ENCODE measurements at regions not wholly inside any gene's neighbourhood (a gene's known extent, or its start where the extent isn't known, plus 50 kb on each side); places are given as distances from the start of the nearest gene placed in this dataset.

DNA sequence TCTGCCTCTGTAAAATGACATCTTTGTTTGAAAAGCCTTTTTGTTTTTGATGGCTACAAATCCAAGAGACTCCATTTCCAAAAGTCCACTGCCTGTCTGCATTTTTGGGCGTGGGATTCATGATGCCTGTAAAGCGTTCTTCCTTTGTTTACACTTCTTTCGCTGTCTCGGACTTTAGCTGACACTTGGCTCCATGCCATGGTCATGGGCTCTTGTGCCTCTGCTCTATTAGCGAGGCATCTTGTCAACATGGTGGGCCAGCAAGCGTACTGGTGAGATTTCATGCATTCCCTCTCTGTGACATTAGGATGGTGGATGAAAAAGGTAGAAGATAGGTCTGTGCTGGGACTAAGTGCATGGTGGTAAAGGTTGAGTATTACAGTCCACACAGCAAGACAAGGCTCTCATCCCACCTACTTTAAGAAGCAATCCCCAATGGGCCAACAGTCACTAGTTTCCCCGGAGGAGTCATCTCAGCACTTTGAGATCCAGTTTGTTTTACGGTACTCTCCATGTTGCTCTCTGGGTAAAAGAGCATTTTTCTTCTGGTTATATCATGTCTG is 298.2 kb upstream of the KLF3 start:
- H3K4me1 ChIP-seq (ENCODE audit: insufficient read depth, low read length) = no peaks in the 10 kb centered on the region
- H3K9ac ChIP-seq (ENCODE audit: low read depth, low read length) = no peak overlapping the region
- H3K36me3 ChIP-seq (ENCODE audit: insufficient read depth, low read length) = no peaks in the 10 kb centered on the region
- H3K9me3 ChIP-seq (ENCODE audit: control insufficient read depth, insufficient read depth, low read length) = no peaks in the 10 kb centered on the region

DNA sequence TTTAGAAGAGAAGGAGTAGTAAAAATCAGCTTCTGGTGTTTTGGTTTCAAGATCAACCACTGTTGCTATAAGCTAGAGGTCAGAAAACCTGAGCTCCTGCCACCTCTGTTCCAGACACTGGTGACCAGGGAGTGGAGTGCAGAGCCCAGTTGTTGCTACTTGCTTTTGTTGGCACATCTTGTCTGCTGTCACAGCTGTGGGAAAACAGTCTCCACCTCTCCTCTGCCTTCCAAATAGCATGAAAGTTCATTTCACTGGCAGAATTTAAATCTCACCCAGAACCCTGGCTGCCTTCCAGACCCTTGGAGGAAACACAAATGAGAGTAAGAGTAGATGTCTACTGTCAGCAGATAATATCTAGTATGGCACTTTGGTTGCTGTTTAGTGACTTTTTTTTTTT is 297.5 kb upstream of the KLF3 start:
- H3K9me3 ChIP-seq (ENCODE audit: control insufficient read depth, insufficient read depth, low read length) = no peaks in the 10 kb centered on the region
- no peaks in the 10 kb centered on the region for H3K4me1 ChIP-seq (ENCODE audit: insufficient read depth, low read length)
- H3K36me3 ChIP-seq (ENCODE audit: insufficient read depth, low read length) = no peaks in the 10 kb centered on the region
- H3K9ac ChIP-seq (ENCODE audit: low read depth, low read length) = no peak overlapping the region

DNA sequence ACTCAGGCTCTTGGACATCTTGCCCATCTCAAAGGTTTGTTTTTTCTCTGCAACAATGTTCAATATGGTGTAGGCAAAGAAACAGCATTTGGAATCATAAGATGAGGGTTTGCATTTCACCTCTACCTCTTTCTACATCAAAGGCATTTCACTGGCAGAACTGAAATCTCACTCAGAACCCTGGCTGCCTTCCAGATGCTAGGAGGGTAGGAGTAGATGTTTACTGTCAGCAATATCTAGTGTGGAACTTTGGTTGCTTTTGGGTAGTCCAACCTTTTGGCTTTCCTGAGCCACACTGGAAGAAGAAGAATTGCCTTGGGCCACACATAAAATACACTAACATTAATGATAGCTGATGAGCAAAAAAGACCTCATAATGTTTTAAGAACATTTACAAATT is 297.0 kb upstream of the KLF3 start:
- no peak overlapping the region for H3K9ac ChIP-seq (ENCODE audit: low read depth, low read length)
- no peaks in the 10 kb centered on the region for H3K4me1 ChIP-seq (ENCODE audit: insufficient read depth, low read length)
- H3K36me3 ChIP-seq (ENCODE audit: insufficient read depth, low read length) = no peaks in the 10 kb centered on the region
- no peaks in the 10 kb centered on the region for H3K9me3 ChIP-seq (ENCODE audit: control insufficient read depth, insufficient read depth, low read length)

DNA sequence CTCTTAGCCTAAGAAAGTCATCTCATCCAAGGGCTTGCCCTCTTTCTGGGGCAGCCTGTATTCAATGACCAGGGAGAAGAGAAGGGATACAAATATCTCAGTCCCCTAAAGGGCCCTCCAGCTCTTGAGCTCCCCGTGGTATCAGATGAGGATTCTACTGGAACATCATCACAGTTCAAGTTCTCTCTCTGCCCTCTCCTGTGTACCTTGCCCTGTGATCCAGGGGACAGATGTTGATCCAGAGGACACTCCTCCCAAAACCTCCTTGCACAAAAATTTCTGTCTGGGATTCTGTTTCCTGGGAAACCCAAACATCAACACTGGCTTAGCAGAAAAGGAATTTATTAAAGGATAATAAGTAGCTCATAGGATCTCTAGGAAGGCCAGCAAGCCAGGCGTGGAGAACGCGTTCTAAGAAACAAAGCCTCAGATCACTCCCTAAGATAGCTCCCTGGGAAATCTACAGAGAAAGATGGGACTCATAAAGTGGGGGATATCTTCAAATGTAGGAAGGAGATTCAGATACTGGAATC is 296.3 kb upstream of the KLF3 start:
- Histone ChIP-seq H3K9me3 (ENCODE audit: control insufficient read depth, insufficient read depth, low read length) (no peaks in the 10 kb centered on the region), H3K9ac (ENCODE audit: low read depth, low read length) (no peak overlapping the region), H3K4me1 (ENCODE audit: insufficient read depth, low read length) (no peaks in the 10 kb centered on the region)

DNA sequence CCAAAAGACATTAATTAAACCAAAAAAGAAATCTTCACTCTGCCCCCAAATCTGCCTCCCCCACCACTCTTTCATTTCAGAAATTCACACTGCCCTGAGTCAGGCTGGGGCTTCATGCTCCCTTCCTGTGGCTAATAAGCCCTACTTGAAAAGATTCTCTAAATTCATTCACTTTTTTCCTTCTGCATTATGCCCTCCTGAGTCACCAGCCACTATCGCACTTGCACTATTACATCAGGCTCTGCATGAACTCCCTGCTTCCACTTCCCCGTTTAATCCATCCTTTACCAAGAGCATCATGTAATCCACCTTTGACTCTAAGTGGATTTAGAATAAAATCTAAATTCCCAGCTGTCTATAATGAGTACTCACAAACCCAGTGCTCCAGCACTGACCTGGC is 295.4 kb upstream of the KLF3 start:
- Histone ChIP-seq H3K36me3 (ENCODE audit: insufficient read depth, low read length) (no peaks in the 10 kb centered on the region), H3K4me1 (ENCODE audit: insufficient read depth, low read length) (no peaks in the 10 kb centered on the region), H3K9ac (ENCODE audit: low read depth, low read length) (no peak overlapping the region), H3K9me3 (ENCODE audit: control insufficient read depth, insufficient read depth, low read length) (no peaks in the 10 kb centered on the region)

More for the DNA sequence above, 296.3 kb upstream of the KLF3 start:
- H3K36me3 ChIP-seq (ENCODE audit: insufficient read depth, low read length) = no peaks in the 10 kb centered on the region

DNA sequence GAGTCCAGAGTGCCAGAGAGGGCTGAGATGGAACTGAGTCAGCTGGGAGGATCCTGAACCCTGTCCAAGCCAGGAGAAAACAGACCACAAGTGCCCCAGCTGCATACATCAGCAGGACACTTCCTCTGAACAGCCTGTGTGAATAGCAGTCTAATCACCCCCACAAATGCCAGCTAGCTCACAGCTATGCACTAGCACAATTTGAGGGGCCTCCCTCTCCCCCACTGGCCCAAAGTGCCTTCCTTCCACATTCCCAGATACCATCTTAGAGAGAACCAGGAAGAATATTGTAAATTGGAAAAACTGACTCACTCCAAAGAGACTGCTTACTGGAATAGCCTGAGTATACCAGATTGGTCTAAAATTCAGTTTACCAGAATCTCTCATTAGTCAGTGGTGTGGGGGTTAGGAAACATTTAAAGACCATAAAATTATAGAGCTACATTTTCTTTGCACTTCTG is 292.6 kb upstream of the KLF3 start:
- H3K4me1 ChIP-seq (ENCODE audit: insufficient read depth, low read length) = no peaks in the 10 kb centered on the region
- H3K36me3 ChIP-seq (ENCODE audit: insufficient read depth, low read length) = no peaks in the 10 kb centered on the region
- H3K9ac ChIP-seq (ENCODE audit: low read depth, low read length) = no peak overlapping the region
- peaks cover 4% of the 10 kb centered on the region; the same call in 1 of the 2 replicates for H3K9me3 ChIP-seq (ENCODE audit: control insufficient read depth, insufficient read depth, low read length)

DNA sequence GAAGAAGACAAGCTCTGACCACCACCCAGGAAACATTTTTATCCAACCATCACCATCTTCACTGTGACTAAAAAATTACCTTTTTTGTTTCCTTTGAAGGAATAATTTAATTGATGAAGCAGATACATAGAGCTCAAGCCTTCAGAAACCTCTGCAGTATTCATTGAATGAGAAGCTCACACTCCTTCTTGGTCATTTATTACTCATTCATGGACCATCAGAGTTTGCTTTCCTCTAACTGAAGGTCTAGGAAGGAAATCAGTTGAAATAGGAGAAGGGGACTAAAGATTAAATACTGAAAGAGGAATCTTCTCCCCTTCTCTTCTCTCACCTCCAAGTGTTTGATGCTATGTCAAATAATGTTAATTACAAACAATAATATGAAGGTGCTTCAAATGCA is 290.6 kb upstream of the KLF3 start:
- no peaks in the 10 kb centered on the region for H3K4me1 ChIP-seq (ENCODE audit: insufficient read depth, low read length)
- H3K36me3 ChIP-seq (ENCODE audit: insufficient read depth, low read length) = no peaks in the 10 kb centered on the region
- peaks cover 4% of the 10 kb centered on the region; the same call in 1 of the 2 replicates for H3K9me3 ChIP-seq (ENCODE audit: control insufficient read depth, insufficient read depth, low read length)

DNA sequence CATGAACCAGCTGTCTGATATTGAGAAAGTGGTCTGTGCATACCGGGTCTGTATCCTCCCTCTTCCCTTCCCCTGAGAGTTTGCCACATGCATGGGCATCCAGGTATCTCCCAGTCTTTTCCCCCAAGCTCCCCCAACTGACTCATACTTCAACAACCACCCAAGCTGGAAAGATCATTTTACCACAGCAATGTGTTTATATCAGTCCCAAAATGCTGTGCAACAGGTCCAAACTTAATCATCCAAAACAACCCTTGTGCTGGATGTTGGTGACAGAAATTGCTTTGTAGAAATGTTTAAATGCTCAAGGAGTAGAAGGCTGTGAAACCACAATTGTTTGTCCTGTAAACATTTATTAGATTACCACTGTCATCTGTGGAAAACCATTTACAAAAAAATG is 286.8 kb upstream of the KLF3 start:
- Histone ChIP-seq H3K4me1 (ENCODE audit: insufficient read depth, low read length) (no peaks in the 10 kb centered on the region), H3K9ac (ENCODE audit: low read depth, low read length) (no peak overlapping the region), H3K9me3 (ENCODE audit: control insufficient read depth, insufficient read depth, low read length) (peaks cover 4% of the 10 kb centered on the region; the same call in 1 of the 2 replicates), H3K36me3 (ENCODE audit: insufficient read depth, low read length) (no peaks in the 10 kb centered on the region)

More for the DNA sequence above, 290.6 kb upstream of the KLF3 start:
- no peak overlapping the region for H3K9ac ChIP-seq (ENCODE audit: low read depth, low read length)

DNA sequence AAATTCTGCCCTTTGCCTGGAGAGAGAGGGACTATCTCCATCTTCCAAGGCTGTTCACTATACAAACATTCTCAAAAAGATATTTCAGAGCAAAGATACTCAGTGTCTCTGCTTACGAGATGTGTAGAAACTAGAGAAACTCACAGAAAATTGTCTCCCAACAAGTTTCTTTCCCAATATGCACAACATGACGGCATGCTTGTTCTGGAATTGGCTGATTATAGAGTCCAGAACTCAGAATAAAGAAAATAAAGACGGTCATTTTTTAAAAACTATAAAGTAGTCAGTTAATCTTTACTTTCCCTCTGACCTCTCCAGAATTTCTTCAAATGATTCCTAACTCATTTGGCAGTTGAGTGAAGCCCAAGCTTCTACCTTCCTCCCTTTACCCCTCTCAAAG is 285.5 kb upstream of the KLF3 start:
- H3K9me3 ChIP-seq (ENCODE audit: control insufficient read depth, insufficient read depth, low read length) = peaks cover 4% of the 10 kb centered on the region; the same call in 1 of the 2 replicates
- no peak overlapping the region for H3K9ac ChIP-seq (ENCODE audit: low read depth, low read length)
- H3K4me1 ChIP-seq (ENCODE audit: insufficient read depth, low read length) = no peaks in the 10 kb centered on the region
- no peaks in the 10 kb centered on the region for H3K36me3 ChIP-seq (ENCODE audit: insufficient read depth, low read length)

DNA sequence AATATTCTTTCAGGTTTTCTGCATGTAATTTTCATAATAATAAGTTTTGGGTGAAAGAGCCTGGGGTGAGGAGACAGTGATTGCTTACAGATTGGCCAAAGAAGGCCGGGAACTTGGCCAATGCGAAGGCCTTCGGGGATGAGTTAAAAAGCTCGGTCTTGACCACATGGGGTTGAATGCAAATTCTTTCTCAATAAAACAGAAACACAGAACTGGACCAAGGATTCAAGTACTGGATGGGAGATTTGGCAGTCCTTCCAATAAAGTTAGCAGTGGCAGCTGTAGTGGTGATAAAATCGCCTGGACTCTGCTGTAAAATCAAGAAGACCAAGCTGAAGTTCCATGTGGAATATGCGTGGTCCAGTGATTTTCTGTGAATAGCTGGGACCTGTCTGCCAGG is 282.2 kb upstream of the KLF3 start:
- H3K9ac ChIP-seq (ENCODE audit: low read depth, low read length) = no peak overlapping the region
- H3K36me3 ChIP-seq (ENCODE audit: insufficient read depth, low read length) = no peaks in the 10 kb centered on the region
- peaks cover 8% of the 10 kb centered on the region; the same call in 1 of the 2 replicates for H3K4me1 ChIP-seq (ENCODE audit: insufficient read depth, low read length)
- no peaks in the 10 kb centered on the region for H3K9me3 ChIP-seq (ENCODE audit: control insufficient read depth, insufficient read depth, low read length)

DNA sequence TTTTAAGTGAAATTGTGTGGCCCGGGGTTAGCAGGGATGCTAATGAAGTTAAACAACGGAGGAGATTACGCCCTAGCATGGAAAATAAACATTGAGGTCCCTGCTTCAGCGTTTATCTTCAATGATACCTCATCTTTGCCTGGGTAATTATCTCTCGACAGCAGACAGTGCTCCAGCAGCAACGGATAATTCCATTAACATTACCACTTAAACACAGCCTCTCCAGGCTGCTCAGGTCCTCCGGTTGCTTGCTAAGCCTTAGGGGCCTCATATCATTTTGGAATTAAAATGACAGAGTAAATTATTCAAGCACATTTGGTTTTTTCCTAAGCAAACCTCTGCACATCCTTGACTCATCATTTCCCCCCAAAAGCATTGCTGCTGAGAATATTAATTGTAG is 281.5 kb upstream of the KLF3 start:
- H3K9me3 ChIP-seq (ENCODE audit: control insufficient read depth, insufficient read depth, low read length) = no peaks in the 10 kb centered on the region
- no peaks in the 10 kb centered on the region for H3K36me3 ChIP-seq (ENCODE audit: insufficient read depth, low read length)
- H3K4me1 ChIP-seq (ENCODE audit: insufficient read depth, low read length) = peaks cover 8% of the 10 kb centered on the region; the same call in 1 of the 2 replicates
- no peak overlapping the region for H3K9ac ChIP-seq (ENCODE audit: low read depth, low read length)

DNA sequence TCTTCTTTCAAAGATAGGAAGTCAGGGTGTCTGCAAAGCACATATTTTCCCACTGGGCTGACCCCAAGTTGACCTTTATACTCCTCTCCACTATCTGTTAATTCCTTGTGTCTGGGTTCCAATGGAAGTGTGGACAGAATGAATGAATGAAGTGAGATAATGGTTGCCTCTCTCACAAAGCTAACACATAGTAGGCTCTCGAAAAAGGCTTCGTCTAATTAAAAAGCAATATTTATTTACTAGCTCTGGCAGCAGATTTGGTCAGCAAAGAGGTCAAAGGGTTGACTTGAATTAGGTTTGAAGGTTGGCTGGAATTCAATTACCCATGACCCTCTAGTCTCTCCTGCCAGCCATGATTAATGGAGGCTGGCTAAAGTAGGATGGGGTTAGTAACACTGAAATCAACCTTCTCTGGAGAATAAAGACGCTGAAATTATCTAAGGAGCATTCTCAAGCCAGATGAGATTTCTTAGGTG is 280.3 kb upstream of the KLF3 start:
- H3K9ac ChIP-seq (ENCODE audit: low read depth, low read length) = no peak overlapping the region
- H3K9me3 ChIP-seq (ENCODE audit: control insufficient read depth, insufficient read depth, low read length) = no peaks in the 10 kb centered on the region
- no peaks in the 10 kb centered on the region for H3K36me3 ChIP-seq (ENCODE audit: insufficient read depth, low read length)
- peaks cover 8% of the 10 kb centered on the region; the same call in 1 of the 2 replicates for H3K4me1 ChIP-seq (ENCODE audit: insufficient read depth, low read length)

DNA sequence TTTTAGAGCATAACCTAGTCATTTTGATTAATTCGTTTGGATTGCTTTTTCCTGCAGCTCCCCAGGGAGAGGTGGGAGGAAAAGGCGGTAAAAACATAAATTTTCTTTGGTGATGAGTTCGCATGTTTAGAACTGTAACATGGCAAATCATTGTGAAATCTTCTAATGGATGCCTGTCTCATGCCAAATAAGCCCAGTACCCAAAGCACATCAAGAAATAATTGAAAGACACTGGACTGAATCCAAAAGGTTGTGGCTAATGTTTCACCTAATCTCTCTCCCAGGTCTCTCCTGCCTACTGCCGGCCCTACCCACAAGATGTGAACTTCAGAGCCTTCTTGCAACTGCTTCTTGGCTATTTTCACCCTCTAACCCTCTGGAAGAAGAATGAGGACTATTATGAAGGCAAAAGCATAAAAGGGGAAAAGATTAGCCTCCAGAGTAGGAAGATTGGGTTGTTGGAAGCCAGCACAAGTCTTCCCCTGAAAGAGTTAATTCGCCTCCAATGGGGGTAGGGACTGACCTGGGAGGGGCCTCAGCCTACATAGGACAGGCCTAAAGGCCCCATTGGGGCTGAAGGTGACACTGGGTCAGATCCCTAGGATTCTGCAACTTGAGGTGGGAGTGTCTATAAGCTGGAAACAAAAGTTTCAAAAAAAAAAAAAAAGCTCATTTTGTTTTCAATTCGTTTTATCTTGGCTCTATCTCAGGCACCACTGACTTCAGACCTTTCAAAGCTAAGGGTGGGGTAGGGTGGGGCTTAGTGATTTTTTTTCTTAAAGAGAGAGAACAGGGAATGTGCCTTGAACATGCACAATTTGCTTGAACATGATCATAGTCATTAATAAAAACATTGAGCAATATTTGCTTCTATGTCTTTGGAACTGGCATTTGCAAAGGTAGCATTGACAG is 278.6 kb upstream of the KLF3 start:
- peaks cover 8% of the 10 kb centered on the region; the same call in 1 of the 2 replicates for H3K4me1 ChIP-seq (ENCODE audit: insufficient read depth, low read length)

DNA sequence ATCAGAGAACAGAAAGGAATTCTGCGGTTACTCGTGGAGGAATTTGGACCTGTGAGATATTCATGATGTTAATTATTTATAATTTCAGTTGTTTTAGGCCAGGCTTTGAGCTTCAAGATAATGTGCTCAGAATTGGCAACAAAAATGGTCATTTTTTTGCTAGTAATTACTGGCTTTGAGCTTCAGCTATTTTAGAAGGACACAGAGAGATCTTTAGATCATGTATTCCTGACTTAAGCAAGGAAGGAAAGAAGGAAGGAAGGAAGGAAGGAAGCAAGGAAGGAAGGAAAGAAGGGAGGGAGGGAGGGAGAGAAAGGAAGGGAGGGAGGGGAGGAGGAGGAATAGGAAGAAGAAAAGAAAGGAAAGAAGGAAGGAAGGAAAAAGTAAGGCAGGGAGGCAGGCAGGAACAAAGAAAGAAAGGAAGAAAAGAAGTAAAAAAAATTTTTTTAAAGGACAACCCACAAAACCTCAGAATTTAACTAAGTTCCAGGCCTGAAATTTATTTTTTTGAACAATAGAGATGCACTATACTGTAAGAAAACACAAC is 277.9 kb upstream of the KLF3 start:
- H3K9ac ChIP-seq (ENCODE audit: low read depth, low read length) = no peak overlapping the region

More for the DNA sequence above, 278.6 kb upstream of the KLF3 start:
- peaks cover 2% of the 10 kb centered on the region; the same call in 1 of the 2 replicates for H3K9me3 ChIP-seq (ENCODE audit: control insufficient read depth, insufficient read depth, low read length)
- H3K36me3 ChIP-seq (ENCODE audit: insufficient read depth, low read length) = no peaks in the 10 kb centered on the region
- no peak overlapping the region for H3K9ac ChIP-seq (ENCODE audit: low read depth, low read length)

More for the DNA sequence above, 277.9 kb upstream of the KLF3 start:
- peaks cover 8% of the 10 kb centered on the region; the same call in 1 of the 2 replicates for H3K4me1 ChIP-seq (ENCODE audit: insufficient read depth, low read length)
- no peaks in the 10 kb centered on the region for H3K36me3 ChIP-seq (ENCODE audit: insufficient read depth, low read length)
- peaks cover 8% of the 10 kb centered on the region; the same call in 1 of the 2 replicates for H3K9me3 ChIP-seq (ENCODE audit: control insufficient read depth, insufficient read depth, low read length)

All from ES-I3 (cell line).